ENCODE measurements at regions not wholly inside any gene's neighbourhood (a gene's known extent, or its start where the extent isn't known, plus 50 kb on each side); places are given as distances from the start of the nearest gene placed in this dataset.

DNA sequence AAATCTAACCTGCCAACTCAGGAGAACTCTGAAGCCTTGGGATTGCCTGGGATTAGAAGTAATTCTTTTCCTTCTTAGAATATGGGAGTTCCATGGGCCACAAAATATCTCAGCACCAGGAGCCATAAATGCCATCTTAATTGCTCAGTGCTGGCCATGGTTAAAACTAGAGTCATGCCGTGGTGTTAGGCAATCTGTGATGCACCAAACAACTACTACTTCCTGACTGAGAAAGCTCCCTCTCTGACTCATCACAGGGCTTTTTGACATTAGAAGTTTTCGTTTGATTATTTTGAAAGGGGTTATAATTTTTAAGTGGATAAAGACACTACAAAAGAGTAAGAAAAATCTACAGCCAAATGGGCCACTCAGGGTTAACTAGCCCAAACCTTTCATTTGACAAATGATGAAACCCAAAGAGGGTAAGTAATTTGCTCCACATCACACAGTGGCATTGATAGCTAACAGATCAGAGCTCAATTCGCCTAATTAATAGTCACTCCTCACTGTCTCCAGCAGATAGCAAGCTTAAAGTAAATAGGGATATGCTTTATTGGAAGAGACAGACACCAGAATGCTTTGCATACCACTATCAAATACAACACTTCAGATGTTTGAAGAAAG, 377.3 kb downstream of the EMP1 start:
- Histone ChIP-seq H3K4me1 (no peaks in the 10 kb centered on the region), H3K4me3 (no peak overlapping the region), H3K27me3 (no peaks in the 10 kb centered on the region), H3K9ac (ENCODE audit: low read depth in 2 of 2, low read length in 2 of 2) (no peak overlapping the region), H3K9me3 (no peaks in the 10 kb centered on the region), H3K36me3 (no peaks in the 10 kb centered on the region), H3K27ac (no peak overlapping the region)
- TF ChIP-seq, protein P1, sequence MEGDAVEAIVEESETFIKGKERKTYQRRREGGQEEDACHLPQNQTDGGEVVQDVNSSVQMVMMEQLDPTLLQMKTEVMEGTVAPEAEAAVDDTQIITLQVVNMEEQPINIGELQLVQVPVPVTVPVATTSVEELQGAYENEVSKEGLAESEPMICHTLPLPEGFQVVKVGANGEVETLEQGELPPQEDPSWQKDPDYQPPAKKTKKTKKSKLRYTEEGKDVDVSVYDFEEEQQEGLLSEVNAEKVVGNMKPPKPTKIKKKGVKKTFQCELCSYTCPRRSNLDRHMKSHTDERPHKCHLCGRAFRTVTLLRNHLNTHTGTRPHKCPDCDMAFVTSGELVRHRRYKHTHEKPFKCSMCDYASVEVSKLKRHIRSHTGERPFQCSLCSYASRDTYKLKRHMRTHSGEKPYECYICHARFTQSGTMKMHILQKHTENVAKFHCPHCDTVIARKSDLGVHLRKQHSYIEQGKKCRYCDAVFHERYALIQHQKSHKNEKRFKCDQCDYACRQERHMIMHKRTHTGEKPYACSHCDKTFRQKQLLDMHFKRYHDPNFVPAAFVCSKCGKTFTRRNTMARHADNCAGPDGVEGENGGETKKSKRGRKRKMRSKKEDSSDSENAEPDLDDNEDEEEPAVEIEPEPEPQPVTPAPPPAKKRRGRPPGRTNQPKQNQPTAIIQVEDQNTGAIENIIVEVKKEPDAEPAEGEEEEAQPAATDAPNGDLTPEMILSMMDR (IDR thresholded peaks at IDR 0.05) = no peak
- intact Hi-C loops (cut with DNase I) = no loop called here
- no peak for DNase-seq

- DNase-seq = no peak
- Histone ChIP-seq H3K36me3 (no peaks in the 10 kb centered on the region), H3K4me3 (no peak overlapping the region), H3K9me3 (no peaks in the 10 kb centered on the region), H3K4me1 (no peaks in the 10 kb centered on the region), H3K27ac (no peak overlapping the region), H3K9ac (ENCODE audit: low read depth in 2 of 2, low read length in 2 of 2) (no peak overlapping the region), H3K27me3 (no peaks in the 10 kb centered on the region)
- TF ChIP-seq, protein P1 (IDR thresholded peaks at IDR 0.05) = no peak
- intact Hi-C loops (cut with DNase I) = no loop called here
Observed at GRCh38 chr12:13571035-13571434, 374.5 kb downstream of the EMP1 start.

- TF ChIP-seq, protein P1 (IDR thresholded peaks at IDR 0.05) = no peak
- H3K9ac ChIP-seq (ENCODE audit: low read depth in 2 of 2, low read length in 2 of 2) = no peak overlapping the region
- H3K9me3 ChIP-seq = no peaks in the 10 kb centered on the region
- no peaks in the 10 kb centered on the region for H3K4me1 ChIP-seq
- intact Hi-C loops (cut with DNase I) = no loop called here
- H3K4me3 ChIP-seq = no peak overlapping the region
- no peak overlapping the region for H3K27ac ChIP-seq
- no peaks in the 10 kb centered on the region for H3K36me3 ChIP-seq
- DNase-seq = no peak
- H3K27me3 ChIP-seq = no peaks in the 10 kb centered on the region
Observed at GRCh38 chr12:13570005-13570694, 373.6 kb downstream of the EMP1 start.

GRCh38 chr12:13566292-13566691, 369.8 kb downstream of the EMP1 start:
- TF ChIP-seq, protein P1 (IDR thresholded peaks at IDR 0.05) = no peak
- no peak overlapping the region for H3K4me3 ChIP-seq
- H3K27me3 ChIP-seq = no peaks in the 10 kb centered on the region
- no peaks in the 10 kb centered on the region for H3K4me1 ChIP-seq
- H3K9ac ChIP-seq (ENCODE audit: low read depth in 2 of 2, low read length in 2 of 2) = no peak overlapping the region
- H3K27ac ChIP-seq = no peak overlapping the region
- no peaks in the 10 kb centered on the region for H3K9me3 ChIP-seq
- no peak for DNase-seq
- intact Hi-C loops (cut with DNase I) = no loop called here
- H3K36me3 ChIP-seq = no peaks in the 10 kb centered on the region

DNA sequence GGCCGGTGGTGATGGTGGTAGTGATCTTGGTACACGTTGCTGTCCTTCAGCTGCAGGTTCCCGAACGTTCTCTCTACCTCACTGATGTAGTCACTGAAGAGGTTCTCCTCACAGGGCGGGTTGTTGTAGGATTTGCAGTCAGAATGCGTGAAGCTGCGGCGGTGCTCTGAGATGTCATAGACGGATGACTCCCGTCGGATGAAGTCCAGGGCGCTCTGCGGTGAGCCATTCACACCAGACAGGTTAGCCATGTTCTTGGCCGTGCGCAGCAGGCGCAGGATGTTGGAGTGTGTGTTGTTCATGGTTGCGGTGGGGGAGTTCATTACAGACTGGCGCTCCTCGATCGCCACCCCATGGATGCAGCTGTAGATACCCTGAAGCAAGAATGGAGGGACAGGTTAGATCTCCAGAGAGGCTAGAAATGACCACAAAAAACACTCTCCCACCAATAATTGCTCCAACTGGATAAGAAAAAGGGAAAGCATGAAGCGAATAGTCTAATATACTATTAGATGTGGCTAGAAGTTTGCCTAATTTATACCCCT, 367.8 kb downstream of the EMP1 start:
- intact Hi-C loops (cut with DNase I) = no loop called here
- TF ChIP-seq, protein P1 (IDR thresholded peaks at IDR 0.05) = no peak

More for the DNA sequence above, 367.8 kb downstream of the EMP1 start:
- Histone ChIP-seq H3K4me1 (no peaks in the 10 kb centered on the region), H3K27me3 (no peaks in the 10 kb centered on the region), H3K9me3 (no peaks in the 10 kb centered on the region), H3K4me3 (no peak overlapping the region), H3K27ac (no peak overlapping the region), H3K36me3 (no peaks in the 10 kb centered on the region), H3K9ac (ENCODE audit: low read depth in 2 of 2, low read length in 2 of 2) (no peak overlapping the region)
- DNase-seq = no peak

Data from colonic mucosa (tissue), 4 donors.